ENCODE measurements at regions not wholly inside any gene's neighbourhood (a gene's known extent, or its start where the extent isn't known, plus 50 kb on each side); places are given as distances from the start of the nearest gene placed in this dataset.

GRCh38 chr19:29129148-29129547 lies 83.8 kb downstream of the UQCRFS1 start:
- Mint-ChIP-seq H3K4me3 (no peak overlapping the region), H3K4me1 (no peaks in the 10 kb centered on the region), H3K36me3 (ENCODE audit: low read depth) (no peaks in the 10 kb centered on the region), H3K27me3 (no peaks in the 10 kb centered on the region), H3K9me3 (peaks cover 6% of the 10 kb centered on the region), H3K27ac (no peak overlapping the region)
- DNase-seq (no peak), ATAC-seq (ENCODE audit: low read depth) (no peak)
- CTCF ChIA-PET = no interaction called here
- POLR2A ChIA-PET = no interaction called here
- intact Hi-C loops (cut with micrococcal nuclease) = no loop called here
- TF ChIP-seq CTCF (IDR thresholded peaks at IDR 0.05) = no peak

- Mint-ChIP-seq H3K27me3 (no peaks in the 10 kb centered on the region), H3K27ac (no peak overlapping the region), H3K4me1 (no peaks in the 10 kb centered on the region), H3K4me3 (no peak overlapping the region), H3K9me3 (no peaks in the 10 kb centered on the region), H3K36me3 (ENCODE audit: low read depth) (no peaks in the 10 kb centered on the region)
- DNase-seq = no peak
- no peak for ATAC-seq (ENCODE audit: low read depth)
- CTCF ChIA-PET = no interaction called here
- TF ChIP-seq CTCF (IDR thresholded peaks at IDR 0.05) = no peak
- intact Hi-C loops (cut with micrococcal nuclease) = no loop called here
- POLR2A ChIA-PET = no interaction called here
Observed at GRCh38 chr19:29128203-29128602, 84.7 kb downstream of the UQCRFS1 start.

- H3K27me3 Mint-ChIP-seq = no peaks in the 10 kb centered on the region
- H3K36me3 Mint-ChIP-seq (ENCODE audit: low read depth) = no peaks in the 10 kb centered on the region
- peaks cover under 1% of the 10 kb centered on the region for H3K9me3 Mint-ChIP-seq
- DNase-seq (no peak), ATAC-seq (ENCODE audit: low read depth) (no peak)
- H3K4me1 Mint-ChIP-seq = no peaks in the 10 kb centered on the region
- intact Hi-C loops (cut with micrococcal nuclease) = no loop called here
- no peak overlapping the region for H3K27ac Mint-ChIP-seq
- ChIA-PET CTCF (no interaction called here), POLR2A (no interaction called here)
- no peak for TF ChIP-seq CTCF (IDR thresholded peaks at IDR 0.05)
- no peak overlapping the region for H3K4me3 Mint-ChIP-seq
Observed at GRCh38 chr19:29122185-29122584, 90.8 kb downstream of the UQCRFS1 start.

- intact Hi-C loops (cut with micrococcal nuclease) = no loop called here
- ATAC-seq (ENCODE audit: low read depth) (no peak), DNase-seq (no peak)
- no peak for TF ChIP-seq CTCF (IDR thresholded peaks at IDR 0.05)
- POLR2A ChIA-PET = no interaction called here
- H3K9me3 Mint-ChIP-seq = peaks cover 5% of the 10 kb centered on the region
- H3K36me3 Mint-ChIP-seq (ENCODE audit: low read depth) = no peaks in the 10 kb centered on the region
- no peaks in the 10 kb centered on the region for H3K4me1 Mint-ChIP-seq
- CTCF ChIA-PET = no interaction called here
- H3K27ac Mint-ChIP-seq = no peak overlapping the region
- no peaks in the 10 kb centered on the region for H3K27me3 Mint-ChIP-seq
- no peak overlapping the region for H3K4me3 Mint-ChIP-seq
Observed at GRCh38 chr19:29121684-29122083, 91.3 kb downstream of the UQCRFS1 start.

GRCh38 chr19:29120466-29120865 lies 92.5 kb downstream of the UQCRFS1 start:
- POLR2A ChIA-PET = no interaction called here
- no peak for ATAC-seq (ENCODE audit: low read depth)
- Mint-ChIP-seq H3K36me3 (ENCODE audit: low read depth) (no peaks in the 10 kb centered on the region), H3K27me3 (no peaks in the 10 kb centered on the region), H3K9me3 (peaks cover 7% of the 10 kb centered on the region), H3K27ac (no peak overlapping the region), H3K4me1 (no peaks in the 10 kb centered on the region), H3K4me3 (no peak overlapping the region)
- intact Hi-C loops (cut with micrococcal nuclease) = no loop called here
- CTCF ChIA-PET = no interaction called here
- DNase-seq = no peak
- TF ChIP-seq CTCF (IDR thresholded peaks at IDR 0.05) = no peak
